ENCODE measurements at regions not wholly inside any gene's neighbourhood (a gene's known extent, or its start where the extent isn't known, plus 50 kb on each side); places are given as distances from the start of the nearest gene placed in this dataset.

GRCh38 chr13:75919660-75920199 is 283.6 kb downstream of the LMO7 start:
- H3K9me3 ChIP-seq (replicated peaks) = peaks cover 19% of the 10 kb centered on the region
- H3K36me3 ChIP-seq = no peaks in the 10 kb centered on the region
- TF ChIP-seq, protein P1, sequence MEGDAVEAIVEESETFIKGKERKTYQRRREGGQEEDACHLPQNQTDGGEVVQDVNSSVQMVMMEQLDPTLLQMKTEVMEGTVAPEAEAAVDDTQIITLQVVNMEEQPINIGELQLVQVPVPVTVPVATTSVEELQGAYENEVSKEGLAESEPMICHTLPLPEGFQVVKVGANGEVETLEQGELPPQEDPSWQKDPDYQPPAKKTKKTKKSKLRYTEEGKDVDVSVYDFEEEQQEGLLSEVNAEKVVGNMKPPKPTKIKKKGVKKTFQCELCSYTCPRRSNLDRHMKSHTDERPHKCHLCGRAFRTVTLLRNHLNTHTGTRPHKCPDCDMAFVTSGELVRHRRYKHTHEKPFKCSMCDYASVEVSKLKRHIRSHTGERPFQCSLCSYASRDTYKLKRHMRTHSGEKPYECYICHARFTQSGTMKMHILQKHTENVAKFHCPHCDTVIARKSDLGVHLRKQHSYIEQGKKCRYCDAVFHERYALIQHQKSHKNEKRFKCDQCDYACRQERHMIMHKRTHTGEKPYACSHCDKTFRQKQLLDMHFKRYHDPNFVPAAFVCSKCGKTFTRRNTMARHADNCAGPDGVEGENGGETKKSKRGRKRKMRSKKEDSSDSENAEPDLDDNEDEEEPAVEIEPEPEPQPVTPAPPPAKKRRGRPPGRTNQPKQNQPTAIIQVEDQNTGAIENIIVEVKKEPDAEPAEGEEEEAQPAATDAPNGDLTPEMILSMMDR (IDR thresholded peaks at IDR 0.05; ENCODE audit: borderline replicate concordance) = no peak
- intact Hi-C loops (cut with micrococcal nuclease) = no loop called here
- DNase-seq = no peak
- H3K27me3 ChIP-seq (ENCODE audit: low read depth) = no peaks in the 10 kb centered on the region
- H3K27ac ChIP-seq (replicated peaks) = no peak overlapping the region
- no peak overlapping the region for H3K4me3 ChIP-seq
- H3K4me1 ChIP-seq = peaks cover 9% of the 10 kb centered on the region

GRCh38 chr13:75915066-75915465 is 278.9 kb downstream of the LMO7 start:
- no peaks in the 10 kb centered on the region for H3K4me1 ChIP-seq

GRCh38 chr13:75913925-75914324 is 277.8 kb downstream of the LMO7 start:
- Histone ChIP-seq H3K4me3 (no peak overlapping the region), H3K27ac (replicated peaks) (no peak overlapping the region), H3K27me3 (ENCODE audit: low read depth) (no peaks in the 10 kb centered on the region), H3K4me1 (no peaks in the 10 kb centered on the region), H3K36me3 (no peaks in the 10 kb centered on the region), H3K9me3 (replicated peaks) (peaks cover 10% of the 10 kb centered on the region)
- DNase-seq = no peak
- TF ChIP-seq, protein P1 (IDR thresholded peaks at IDR 0.05; ENCODE audit: borderline replicate concordance) = no peak
- intact Hi-C loops (cut with micrococcal nuclease) = no loop called here

More at GRCh38 chr13:75915066-75915465, 278.9 kb downstream of the LMO7 start:
- TF ChIP-seq, protein P1 (IDR thresholded peaks at IDR 0.05; ENCODE audit: borderline replicate concordance) = no peak
- no peak overlapping the region for H3K27ac ChIP-seq (replicated peaks)
- no peaks in the 10 kb centered on the region for H3K27me3 ChIP-seq (ENCODE audit: low read depth)
- intact Hi-C loops (cut with micrococcal nuclease) = no loop called here
- no peak for DNase-seq
- H3K36me3 ChIP-seq = no peaks in the 10 kb centered on the region
- H3K9me3 ChIP-seq (replicated peaks) = peaks cover 19% of the 10 kb centered on the region
- no peak overlapping the region for H3K4me3 ChIP-seq

- Histone ChIP-seq H3K4me1 (peaks cover 17% of the 10 kb centered on the region), H3K27me3 (ENCODE audit: low read depth) (no peaks in the 10 kb centered on the region), H3K36me3 (no peaks in the 10 kb centered on the region), H3K9me3 (replicated peaks) (no peaks in the 10 kb centered on the region), H3K27ac (replicated peaks) (no peak overlapping the region), H3K4me3 (no peak overlapping the region)
- intact Hi-C loops (cut with micrococcal nuclease) = no loop called here
- no peak for DNase-seq
- TF ChIP-seq, protein P1 (IDR thresholded peaks at IDR 0.05; ENCODE audit: borderline replicate concordance) = no peak
These were observed 274.5 kb downstream of the LMO7 start for GRCh38 chr13:75910591-75910990.

Data from left ventricle myocardium inferior (tissue), 1 donor.